Upper lobe of left lung (tissue), 4 donors: ENCODE measurements at regions not wholly inside any gene's neighbourhood (a gene's known extent, or its start where the extent isn't known, plus 50 kb on each side); places are given as distances from the start of the nearest gene placed in this dataset.

Experiments
- EP300 ChIP-seq, 4 donors: sonication (generic); formaldehyde crosslinking; IDR thresholded peaks; one replicate each; pipeline ENCODE4 v1.5.1; 2017; ENCODE audit warnings: antibody characterized with exemption in 4 of 4, control low read depth in 2 of 4
- POLR2A ChIP-seq, 4 donors: fragments of 450-650 bp; IDR thresholded peaks; one replicate each; pipeline ENCODE4 v1.5.1; 2016 to 2017; ENCODE audit warnings: antibody characterized with exemption in 4 of 4, mild to moderate bottlenecking in 2 of 4
- POLR2AphosphoS5 ChIP-seq, 2 donors: sonication (generic); formaldehyde crosslinking; IDR thresholded peaks; one replicate each; pipeline ENCODE4 v1.5.1; 2017; ENCODE audit warnings: antibody characterized with exemption in 2 of 2
- TF ChIP-seq, protein P1 (sequence below), 6 experiments: fragments of 450-650 bp in 4 of 6; fragments of 200-600 bp in 2 of 6; sonication (generic) in 2 of 6; IDR thresholded peaks; one replicate each; pipeline ENCODE4 v1.5.1; 2016 to 2019; ENCODE audit warnings: antibody characterized with exemption in 6 of 6

DNA sequence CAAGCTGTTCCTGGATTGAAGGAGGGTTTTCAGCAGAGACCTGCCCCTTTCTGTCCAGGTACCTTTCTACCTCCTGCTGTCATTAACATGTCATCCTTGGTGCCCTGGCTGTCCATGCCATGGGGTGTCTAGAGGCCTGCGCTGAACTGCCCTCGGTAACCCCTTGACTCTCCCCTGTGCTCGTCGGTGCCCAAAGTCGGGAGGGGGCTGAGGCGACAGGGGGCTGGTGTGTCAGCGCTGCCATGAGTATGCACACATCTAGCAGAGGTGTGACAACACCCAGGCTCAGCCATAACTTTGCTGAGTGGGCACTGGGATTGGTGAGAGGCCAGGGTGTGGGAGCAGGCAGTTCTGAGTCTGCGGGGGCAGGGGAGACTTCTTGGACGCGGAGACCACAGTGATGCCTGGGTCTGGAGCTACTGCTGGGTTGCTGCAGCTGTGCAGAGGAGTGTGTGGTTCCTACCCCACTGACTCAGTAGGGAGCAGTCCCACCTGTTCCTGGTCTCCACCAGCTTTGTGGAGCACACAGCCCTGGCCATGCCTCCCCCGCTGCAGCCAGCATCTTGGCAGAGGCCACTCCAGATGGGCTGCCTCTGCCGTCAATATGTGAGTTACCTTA lies 376.2 kb upstream of the SEMA3C start:
- TF ChIP-seq EP300 (IDR thresholded peaks at IDR 0.05) (no peak), POLR2A (IDR thresholded peaks at IDR 0.05) (no peak), POLR2AphosphoS5 (IDR thresholded peaks at IDR 0.05) (no peak)
- TF ChIP-seq, protein P1, sequence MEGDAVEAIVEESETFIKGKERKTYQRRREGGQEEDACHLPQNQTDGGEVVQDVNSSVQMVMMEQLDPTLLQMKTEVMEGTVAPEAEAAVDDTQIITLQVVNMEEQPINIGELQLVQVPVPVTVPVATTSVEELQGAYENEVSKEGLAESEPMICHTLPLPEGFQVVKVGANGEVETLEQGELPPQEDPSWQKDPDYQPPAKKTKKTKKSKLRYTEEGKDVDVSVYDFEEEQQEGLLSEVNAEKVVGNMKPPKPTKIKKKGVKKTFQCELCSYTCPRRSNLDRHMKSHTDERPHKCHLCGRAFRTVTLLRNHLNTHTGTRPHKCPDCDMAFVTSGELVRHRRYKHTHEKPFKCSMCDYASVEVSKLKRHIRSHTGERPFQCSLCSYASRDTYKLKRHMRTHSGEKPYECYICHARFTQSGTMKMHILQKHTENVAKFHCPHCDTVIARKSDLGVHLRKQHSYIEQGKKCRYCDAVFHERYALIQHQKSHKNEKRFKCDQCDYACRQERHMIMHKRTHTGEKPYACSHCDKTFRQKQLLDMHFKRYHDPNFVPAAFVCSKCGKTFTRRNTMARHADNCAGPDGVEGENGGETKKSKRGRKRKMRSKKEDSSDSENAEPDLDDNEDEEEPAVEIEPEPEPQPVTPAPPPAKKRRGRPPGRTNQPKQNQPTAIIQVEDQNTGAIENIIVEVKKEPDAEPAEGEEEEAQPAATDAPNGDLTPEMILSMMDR (IDR thresholded peaks at IDR 0.05) = no peak
